ENCODE measurements at regions not wholly inside any gene's neighbourhood (a gene's known extent, or its start where the extent isn't known, plus 50 kb on each side); places are given as distances from the start of the nearest gene placed in this dataset.
A peak's percentile ranks its signal among the peaks of the same experiment; 100 is the strongest.

DNA sequence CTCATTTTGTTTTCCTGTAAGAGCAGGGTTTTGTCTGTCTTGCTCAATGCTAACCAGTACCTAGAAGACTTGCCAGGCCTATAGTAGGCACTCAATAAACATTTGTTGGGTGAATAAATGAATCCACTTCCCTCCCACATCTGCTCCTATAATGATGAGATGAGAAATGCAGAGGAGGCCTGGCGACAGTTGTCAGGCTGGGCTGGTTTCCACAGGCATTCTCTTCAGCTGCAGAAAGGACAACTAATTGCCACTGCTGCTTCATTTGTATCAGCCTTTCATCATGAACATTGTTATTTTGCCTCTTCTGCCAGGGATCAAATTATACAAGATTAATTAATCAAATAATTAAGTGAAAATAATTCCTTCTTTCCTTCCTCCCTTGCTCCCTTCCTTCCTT lies 82.0 kb upstream of the PTHLH start:
- in situ Hi-C loops (cut with HindIII; ENCODE audit: low pct_ligation_motif_present, low sequenced_read_pairs), result no loop called here
- TF ChIP-seq, protein P1, sequence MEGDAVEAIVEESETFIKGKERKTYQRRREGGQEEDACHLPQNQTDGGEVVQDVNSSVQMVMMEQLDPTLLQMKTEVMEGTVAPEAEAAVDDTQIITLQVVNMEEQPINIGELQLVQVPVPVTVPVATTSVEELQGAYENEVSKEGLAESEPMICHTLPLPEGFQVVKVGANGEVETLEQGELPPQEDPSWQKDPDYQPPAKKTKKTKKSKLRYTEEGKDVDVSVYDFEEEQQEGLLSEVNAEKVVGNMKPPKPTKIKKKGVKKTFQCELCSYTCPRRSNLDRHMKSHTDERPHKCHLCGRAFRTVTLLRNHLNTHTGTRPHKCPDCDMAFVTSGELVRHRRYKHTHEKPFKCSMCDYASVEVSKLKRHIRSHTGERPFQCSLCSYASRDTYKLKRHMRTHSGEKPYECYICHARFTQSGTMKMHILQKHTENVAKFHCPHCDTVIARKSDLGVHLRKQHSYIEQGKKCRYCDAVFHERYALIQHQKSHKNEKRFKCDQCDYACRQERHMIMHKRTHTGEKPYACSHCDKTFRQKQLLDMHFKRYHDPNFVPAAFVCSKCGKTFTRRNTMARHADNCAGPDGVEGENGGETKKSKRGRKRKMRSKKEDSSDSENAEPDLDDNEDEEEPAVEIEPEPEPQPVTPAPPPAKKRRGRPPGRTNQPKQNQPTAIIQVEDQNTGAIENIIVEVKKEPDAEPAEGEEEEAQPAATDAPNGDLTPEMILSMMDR (IDR thresholded peaks at IDR 0.05; ENCODE audit: low read depth, low read length, missing control alignments), result no peak
- no peaks in the 10 kb centered on the region for H3K36me3 ChIP-seq (replicated peaks)
- H3K27me3 ChIP-seq (replicated peaks), result no peaks in the 10 kb centered on the region
- no peak overlapping the region for H3K4me3 ChIP-seq (ENCODE audit: low read depth, low read length)
- H3K27ac ChIP-seq, result no peak overlapping the region
- no peak for DNase-seq

DNA sequence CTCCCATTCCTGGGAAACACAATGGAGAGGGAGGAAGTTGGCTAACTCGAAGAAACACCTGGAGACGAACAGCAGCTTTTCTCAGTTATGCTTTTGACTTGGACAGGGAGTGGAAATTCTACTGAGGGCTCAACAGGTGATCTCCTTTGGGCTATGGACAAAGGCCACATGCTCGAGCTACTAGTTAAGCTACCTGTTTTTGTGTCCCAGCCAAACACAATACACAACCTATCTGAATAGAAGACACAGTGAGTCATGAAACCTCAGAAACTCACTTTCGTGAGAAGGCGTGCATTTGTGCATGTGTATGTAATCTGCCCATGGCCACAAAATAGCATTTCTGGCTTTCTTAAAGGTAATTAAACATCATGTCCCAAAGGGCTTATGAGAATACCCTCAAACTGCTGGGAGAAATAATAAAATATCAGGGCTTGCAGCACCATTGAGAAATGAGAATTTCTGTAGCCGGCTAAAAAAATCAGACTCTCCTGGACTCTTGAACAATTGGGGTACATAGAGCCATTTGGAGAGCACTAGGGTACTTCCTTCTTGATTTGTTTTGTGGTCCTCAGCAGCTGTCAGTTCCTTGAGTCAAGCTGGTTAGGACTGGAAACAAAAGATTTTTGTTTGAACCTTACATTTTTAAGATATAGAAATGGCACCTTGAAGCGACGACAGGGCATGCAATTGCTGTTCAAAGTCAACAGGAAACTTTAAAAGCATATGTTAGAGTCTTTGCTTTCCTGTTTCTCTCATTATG lies 85.5 kb upstream of the PTHLH start:
- no peak overlapping the region for H3K4me3 ChIP-seq (ENCODE audit: low read depth, low read length)
- TF ChIP-seq, protein P1 (IDR thresholded peaks at IDR 0.05; ENCODE audit: low read depth, low read length, missing control alignments), result no peak
- in situ Hi-C loops (cut with HindIII; ENCODE audit: low pct_ligation_motif_present, low sequenced_read_pairs), result no loop called here
- no peaks in the 10 kb centered on the region for H3K36me3 ChIP-seq (replicated peaks)
- no peak overlapping the region for H3K27ac ChIP-seq
- H3K27me3 ChIP-seq (replicated peaks), result no peaks in the 10 kb centered on the region
- DNase-seq, result peak; percentile 37

DNA sequence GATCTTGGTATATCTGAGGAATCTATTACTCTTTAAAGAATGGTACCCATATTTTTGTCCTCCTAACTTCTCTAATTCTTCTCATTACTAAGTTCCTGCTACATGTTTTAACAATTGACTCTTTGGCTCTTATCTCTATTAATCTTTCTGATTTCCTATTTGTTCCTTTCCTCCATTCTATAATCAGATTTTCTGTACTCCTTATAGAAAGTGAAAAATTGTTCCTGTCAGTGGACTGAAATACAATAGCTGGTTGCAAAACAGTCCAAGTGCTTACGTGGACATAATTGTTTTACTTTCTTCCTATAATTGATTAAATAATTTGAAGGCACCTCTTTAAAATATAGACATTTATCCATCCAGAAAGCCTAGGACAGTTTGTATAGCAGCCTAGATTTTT lies 86.7 kb upstream of the PTHLH start:
- in situ Hi-C loops (cut with HindIII; ENCODE audit: low pct_ligation_motif_present, low sequenced_read_pairs), result no loop called here
- Histone ChIP-seq H3K27ac (no peak overlapping the region), H3K4me3 (ENCODE audit: low read depth, low read length) (no peak overlapping the region), H3K36me3 (replicated peaks) (no peaks in the 10 kb centered on the region), H3K27me3 (replicated peaks) (no peaks in the 10 kb centered on the region)
- DNase-seq, result no peak
- TF ChIP-seq, protein P1 (IDR thresholded peaks at IDR 0.05; ENCODE audit: low read depth, low read length, missing control alignments), result no peak

DNA sequence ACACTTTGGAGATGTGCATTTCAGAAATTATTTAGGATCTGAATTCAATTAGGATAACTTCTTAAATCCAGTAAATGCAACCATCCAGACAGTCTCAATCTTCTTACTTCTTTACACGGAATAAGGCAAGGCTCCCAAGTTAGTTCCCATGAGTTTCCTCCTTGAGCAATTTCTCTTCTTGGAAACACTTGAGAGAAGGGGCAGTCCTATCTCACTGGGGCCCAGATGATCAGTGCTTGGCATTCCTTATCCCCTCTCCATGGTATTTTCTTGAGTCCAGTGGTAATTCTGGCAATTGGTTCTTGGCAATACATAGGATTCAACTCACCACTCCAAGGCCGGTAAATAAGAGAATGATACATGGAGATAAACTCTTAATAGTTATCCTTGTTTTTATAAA lies 87.1 kb upstream of the PTHLH start:
- TF ChIP-seq, protein P1 (IDR thresholded peaks at IDR 0.05; ENCODE audit: low read depth, low read length, missing control alignments), result no peak
- no peak for DNase-seq
- no peak overlapping the region for H3K4me3 ChIP-seq (ENCODE audit: low read depth, low read length)
- no peaks in the 10 kb centered on the region for H3K36me3 ChIP-seq (replicated peaks)
- in situ Hi-C loops (cut with HindIII; ENCODE audit: low pct_ligation_motif_present, low sequenced_read_pairs), result no loop called here
- H3K27ac ChIP-seq, result no peak overlapping the region
- no peaks in the 10 kb centered on the region for H3K27me3 ChIP-seq (replicated peaks)

DNA sequence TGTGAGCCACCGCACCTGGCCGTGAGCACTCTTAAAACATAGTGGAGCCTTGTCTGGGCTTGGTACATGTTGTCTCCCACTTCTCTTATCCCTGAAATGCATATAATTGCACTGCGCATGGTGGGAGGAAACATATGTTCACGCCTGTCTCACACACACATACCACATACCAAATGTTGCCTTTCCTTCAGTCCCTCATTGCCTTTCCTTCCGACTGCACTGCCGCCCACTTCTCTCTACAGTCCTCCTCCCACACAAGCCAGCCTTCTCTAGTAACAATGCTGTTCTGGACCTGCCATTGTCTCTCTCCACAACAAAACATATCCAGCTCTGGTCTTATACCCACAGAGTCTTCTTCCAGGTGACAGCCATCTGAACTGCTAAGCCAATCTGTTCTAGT lies 88.3 kb upstream of the PTHLH start:
- Histone ChIP-seq H3K27ac (no peak overlapping the region), H3K36me3 (replicated peaks) (no peaks in the 10 kb centered on the region), H3K27me3 (replicated peaks) (no peaks in the 10 kb centered on the region), H3K4me3 (ENCODE audit: low read depth, low read length) (no peak overlapping the region)
- DNase-seq, result no peak
- in situ Hi-C loops (cut with HindIII; ENCODE audit: low pct_ligation_motif_present, low sequenced_read_pairs), result no loop called here
- TF ChIP-seq, protein P1 (IDR thresholded peaks at IDR 0.05; ENCODE audit: low read depth, low read length, missing control alignments), result no peak

DNA sequence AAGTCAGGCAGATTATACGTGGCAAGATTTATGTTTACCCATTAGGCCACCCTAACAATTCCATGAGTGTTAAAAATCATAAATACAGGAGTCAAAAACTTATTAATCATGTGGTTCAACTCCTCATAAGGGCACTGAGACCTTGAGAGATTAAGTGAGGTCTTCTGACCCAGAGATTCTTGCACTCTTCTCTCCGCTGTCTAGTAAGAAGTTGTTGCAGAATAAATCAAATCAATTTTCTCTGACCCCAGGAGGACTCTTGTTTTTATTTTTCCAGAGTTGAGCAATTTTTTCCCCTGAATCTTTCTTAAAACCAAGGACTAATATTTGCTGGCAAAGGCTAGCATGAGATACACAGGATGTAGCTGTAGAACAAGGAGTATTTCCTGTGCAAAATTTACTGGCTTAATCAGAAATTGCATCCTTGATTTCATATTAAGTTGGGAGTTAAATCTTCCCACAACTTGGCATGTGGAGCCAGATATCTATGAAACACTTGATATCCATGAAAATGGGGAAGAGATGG lies 90.9 kb upstream of the PTHLH start:
- Histone ChIP-seq H3K36me3 (replicated peaks) (no peaks in the 10 kb centered on the region), H3K27ac (no peak overlapping the region), H3K4me3 (ENCODE audit: low read depth, low read length) (no peak overlapping the region), H3K27me3 (replicated peaks) (no peaks in the 10 kb centered on the region)
- TF ChIP-seq, protein P1 (IDR thresholded peaks at IDR 0.05; ENCODE audit: low read depth, low read length, missing control alignments), result no peak
- in situ Hi-C loops (cut with HindIII; ENCODE audit: low pct_ligation_motif_present, low sequenced_read_pairs), result no loop called here
- DNase-seq, result no peak
